Cardiac fibroblast (primary cell): ENCODE measurements at regions not wholly inside any gene's neighbourhood (a gene's known extent, or its start where the extent isn't known, plus 50 kb on each side); places are given as distances from the start of the nearest gene placed in this dataset.

Experiments
- DNase-seq, 2 donors: peaks; one replicate each; pipeline versions ENCODE4 v3.0.0 to v3.0.0-alpha.2; 2010; ENCODE audit warnings: low read depth in 2 of 2
- H3K4me3 ChIP-seq, 2 donors: replicated peaks in 1 of 2; 1 replicate in 1 of 2; 2 replicates in 1 of 2; pipeline ENCODE4 v1.5.1; 2011; ENCODE audit warnings: low read depth in 2 of 2, low read length in 2 of 2, mild to moderate bottlenecking in 2 of 2, moderate library complexity in 1 of 2
- TF ChIP-seq, protein P1 (sequence below): IDR thresholded peaks from one replicate; pipeline ENCODE4 v1.5.1; 2011; ENCODE audit warnings: low read depth, mild to moderate bottlenecking, low read length, inconsistent platforms

DNA sequence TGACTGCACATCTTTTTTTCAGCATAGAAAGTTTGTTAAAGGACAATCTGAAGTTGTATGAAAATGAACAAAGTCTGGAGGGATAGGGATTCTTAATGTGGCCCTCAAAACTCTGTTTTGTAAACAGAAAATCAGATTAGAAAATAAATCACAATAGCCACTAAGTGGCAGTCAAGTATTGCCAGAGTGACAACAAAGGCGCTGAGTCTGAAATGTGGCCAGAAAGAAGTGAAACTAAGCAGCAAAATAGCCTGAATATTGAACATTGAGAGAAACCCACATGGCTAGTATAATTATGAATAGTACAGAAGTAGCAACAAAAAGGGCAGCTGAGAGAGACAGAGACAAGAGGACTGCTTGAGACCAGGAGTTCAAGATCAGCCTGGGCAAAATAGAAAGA lies 81.1 kb upstream of the CT45A1 start:
- H3K4me3 ChIP-seq, result no peak overlapping the region
- DNase-seq, result peak in 1 of 2 donors; percentile 5
- TF ChIP-seq, protein P1, sequence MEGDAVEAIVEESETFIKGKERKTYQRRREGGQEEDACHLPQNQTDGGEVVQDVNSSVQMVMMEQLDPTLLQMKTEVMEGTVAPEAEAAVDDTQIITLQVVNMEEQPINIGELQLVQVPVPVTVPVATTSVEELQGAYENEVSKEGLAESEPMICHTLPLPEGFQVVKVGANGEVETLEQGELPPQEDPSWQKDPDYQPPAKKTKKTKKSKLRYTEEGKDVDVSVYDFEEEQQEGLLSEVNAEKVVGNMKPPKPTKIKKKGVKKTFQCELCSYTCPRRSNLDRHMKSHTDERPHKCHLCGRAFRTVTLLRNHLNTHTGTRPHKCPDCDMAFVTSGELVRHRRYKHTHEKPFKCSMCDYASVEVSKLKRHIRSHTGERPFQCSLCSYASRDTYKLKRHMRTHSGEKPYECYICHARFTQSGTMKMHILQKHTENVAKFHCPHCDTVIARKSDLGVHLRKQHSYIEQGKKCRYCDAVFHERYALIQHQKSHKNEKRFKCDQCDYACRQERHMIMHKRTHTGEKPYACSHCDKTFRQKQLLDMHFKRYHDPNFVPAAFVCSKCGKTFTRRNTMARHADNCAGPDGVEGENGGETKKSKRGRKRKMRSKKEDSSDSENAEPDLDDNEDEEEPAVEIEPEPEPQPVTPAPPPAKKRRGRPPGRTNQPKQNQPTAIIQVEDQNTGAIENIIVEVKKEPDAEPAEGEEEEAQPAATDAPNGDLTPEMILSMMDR, result no peak

DNA sequence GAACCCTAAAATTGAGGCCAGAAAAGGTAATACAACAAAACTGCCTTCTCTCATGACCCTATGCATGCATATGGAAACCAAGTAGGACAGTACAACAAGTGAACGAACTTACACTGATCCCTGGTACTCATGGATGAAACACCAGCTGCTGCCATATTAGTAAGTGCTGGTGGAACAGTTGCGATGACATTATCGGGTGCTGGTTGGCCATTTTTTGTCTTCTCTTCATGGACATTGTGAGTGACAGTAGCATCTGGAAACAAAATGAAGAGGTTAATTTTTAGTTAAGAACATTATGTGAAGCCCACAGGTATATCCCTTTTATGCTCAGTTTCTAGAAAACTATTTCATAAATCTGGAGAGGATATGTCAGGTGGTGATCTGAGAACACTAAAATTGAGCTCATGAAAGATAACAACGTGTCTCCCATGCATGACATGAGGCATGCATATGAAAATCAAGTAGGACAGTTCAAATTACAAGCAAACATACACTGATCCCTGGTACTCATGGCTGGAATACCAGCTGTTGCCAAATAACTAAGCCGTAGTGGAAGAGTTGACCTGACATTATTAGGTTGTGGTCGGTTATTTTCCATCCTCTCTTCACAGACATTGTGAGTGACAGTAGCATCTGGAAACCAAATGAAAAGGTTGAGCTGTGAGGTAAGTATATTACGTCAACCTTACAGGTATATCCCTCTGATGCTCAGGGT lies 74.2 kb upstream of the CT45A1 start:
- no peak overlapping the region for H3K4me3 ChIP-seq
- no peak for DNase-seq
- TF ChIP-seq, protein P1, result no peak

DNA sequence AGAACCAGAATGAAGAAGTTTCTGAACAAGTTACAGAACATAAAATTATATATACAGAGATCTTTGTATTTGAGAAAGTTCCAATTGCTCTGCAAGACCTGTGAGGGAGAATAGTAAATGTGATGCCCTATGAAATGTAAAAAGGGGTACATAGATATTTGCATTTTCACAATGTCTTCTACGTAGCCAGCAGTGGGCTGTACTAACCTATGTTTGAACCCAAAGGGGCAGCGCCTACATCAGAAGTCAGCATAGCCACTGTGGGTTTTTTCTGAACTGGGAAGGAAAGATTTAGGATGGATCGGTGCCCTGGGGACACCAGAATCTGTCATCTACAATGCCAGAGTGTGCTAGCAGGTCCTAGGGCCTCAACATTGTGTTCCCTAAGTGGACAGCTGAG lies 69.5 kb upstream of the CT45A1 start:
- TF ChIP-seq, protein P1, result no peak
- no peak overlapping the region for H3K4me3 ChIP-seq
- no peak for DNase-seq

DNA sequence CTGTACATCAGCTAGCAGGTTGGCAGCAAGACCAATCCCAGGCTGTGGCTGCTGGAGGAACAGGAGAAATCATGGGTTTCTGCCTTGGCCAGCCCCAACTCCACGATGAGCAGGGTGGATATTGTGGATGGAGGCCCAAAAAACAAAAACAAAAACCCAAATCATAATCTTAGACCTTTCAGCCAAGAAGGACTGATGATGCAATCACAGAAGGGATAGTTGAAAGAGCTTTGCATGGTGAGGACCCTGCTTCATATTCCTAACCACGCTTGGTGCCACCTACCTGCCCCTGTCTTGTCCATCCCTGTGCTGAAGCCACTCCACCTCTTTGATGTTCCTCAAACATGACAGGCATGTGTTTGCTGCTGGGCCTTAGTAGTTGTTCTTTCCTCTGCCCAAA lies 68.8 kb upstream of the CT45A1 start:
- DNase-seq, result no peak
- no peak overlapping the region for H3K4me3 ChIP-seq
- TF ChIP-seq, protein P1, result no peak

DNA sequence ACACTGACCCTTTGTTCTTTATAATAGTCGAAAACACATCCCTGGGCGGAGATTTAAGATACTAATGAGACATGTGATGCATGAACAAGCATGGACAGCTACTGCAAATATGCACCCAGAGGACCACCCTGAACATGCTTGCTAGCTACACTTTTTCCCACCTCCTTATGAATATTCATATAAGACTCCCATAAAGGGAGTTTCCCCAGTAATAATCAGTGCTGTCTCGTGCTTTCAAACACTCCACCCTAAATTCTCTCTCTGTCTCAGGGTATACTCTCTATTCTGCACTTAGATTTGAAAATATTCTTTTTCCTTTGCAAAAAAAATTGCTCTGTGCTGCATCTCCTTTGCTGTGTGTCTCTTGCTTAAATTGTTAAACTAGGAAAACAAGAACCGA lies 64.4 kb upstream of the CT45A1 start:
- TF ChIP-seq, protein P1, result no peak
- DNase-seq, result no peak
- no peak overlapping the region for H3K4me3 ChIP-seq

DNA sequence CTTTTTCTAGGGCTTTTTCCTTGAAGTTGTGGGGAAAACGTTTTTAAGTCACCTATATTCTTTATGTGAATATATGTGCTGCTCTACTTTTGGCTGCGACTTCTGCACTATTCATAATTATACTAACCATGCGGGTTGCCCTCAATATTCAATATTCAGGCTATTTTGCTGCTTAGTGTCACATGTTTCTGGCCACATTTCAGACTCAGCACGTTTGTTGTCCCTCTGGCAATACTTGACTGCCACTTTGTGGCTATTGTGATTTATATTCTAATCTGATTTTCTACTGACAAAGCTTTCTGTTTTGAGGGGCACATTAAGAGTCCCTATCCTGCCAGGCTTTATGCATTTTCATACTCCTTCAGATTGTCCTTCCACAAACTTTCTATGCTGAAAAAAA lies 63.9 kb upstream of the CT45A1 start:
- DNase-seq, result no peak
- TF ChIP-seq, protein P1, result no peak
- no peak overlapping the region for H3K4me3 ChIP-seq
